Fibroblast of lung (primary cell): ENCODE measurements at regions not wholly inside any gene's neighbourhood (a gene's known extent, or its start where the extent isn't known, plus 50 kb on each side); places are given as distances from the start of the nearest gene placed in this dataset.

Experiments used
- CTCF ChIP-seq, 2 donors: IDR thresholded peaks in 1 of 2; conservative IDR thresholded peaks in 1 of 2; 1 replicate in 1 of 2; 2 replicates in 1 of 2; pipeline ENCODE4 v1.5.1; 2011 to 2012; ENCODE audit warnings: low read length in 2 of 2, control low read depth in 1 of 2, inconsistent platforms in 1 of 2, low read depth in 1 of 2, mild to moderate bottlenecking in 1 of 2
- EZH2 ChIP-seq: IDR thresholded peaks from 2 replicates; pipeline ENCODE4 v1.5.1; 2012; ENCODE audit warnings: low read length, control low read depth, mild to moderate bottlenecking; ENCODE audit errors: missing control alignments

GRCh38 chr15:92228830-92229229, 164.9 kb upstream of the ST8SIA2 start:
- TF ChIP-seq EZH2 (no peak), CTCF (conservative IDR thresholded peaks at IDR 0.05 in 1 of 2, IDR thresholded peaks at IDR 0.05 in 1 of 2; ENCODE audit: low read depth in 1 of 2, low read length in 2 of 2) (no peak)
